NCI-H345 treated with DMSO at 0.1 percent for 48 hours (cell line): ENCODE measurements at regions not wholly inside any gene's neighbourhood (a gene's known extent, or its start where the extent isn't known, plus 50 kb on each side); places are given as distances from the start of the nearest gene placed in this dataset.
A peak's percentile ranks its signal among the peaks of the same experiment; 100 is the strongest.

ENCODE experiments used
- DNase-seq: peaks from one replicate; lab custom pipeline; 2025; ENCODE audit not compliant: unreplicated experiment; lab: John Stamatoyannopoulos, UW

DNA sequence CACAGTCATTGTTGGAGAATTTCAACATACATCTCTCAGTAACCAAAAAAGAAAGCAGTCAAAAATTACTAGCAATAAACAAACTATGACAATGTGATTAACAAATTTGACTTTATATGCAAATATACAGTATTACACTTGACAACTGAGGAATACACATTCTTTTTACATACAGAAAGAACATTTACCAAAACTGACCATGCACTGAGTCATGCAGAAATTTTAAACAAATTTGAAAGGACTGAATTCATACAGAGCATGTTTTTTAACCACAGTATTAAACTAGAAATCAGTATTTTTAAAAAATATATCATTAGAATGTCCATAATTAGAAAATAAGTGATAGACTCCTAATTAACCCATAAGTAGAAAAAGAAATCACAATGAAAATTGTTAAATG lies 420.1 kb downstream of the TBC1D4 start:
- DNase-seq: no peak

DNA sequence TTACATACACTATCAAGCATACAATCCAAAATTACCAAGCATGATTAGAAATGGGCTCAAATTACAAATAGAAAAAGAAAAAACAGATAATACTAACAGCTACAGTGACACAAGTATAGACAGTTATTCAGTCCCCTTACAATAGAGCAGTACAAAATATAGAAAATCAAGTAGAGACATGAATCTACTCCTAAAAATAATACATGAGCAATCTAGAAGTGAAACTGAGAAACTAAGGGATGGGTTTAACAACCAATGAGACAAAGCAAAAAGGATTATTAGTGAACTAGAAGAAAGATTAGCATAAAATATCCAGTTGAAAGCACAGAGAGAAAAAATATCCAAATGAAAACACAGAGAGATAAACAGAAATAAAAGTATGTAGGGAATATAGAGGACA lies 426.7 kb downstream of the TBC1D4 start:
- no peak for DNase-seq

DNA sequence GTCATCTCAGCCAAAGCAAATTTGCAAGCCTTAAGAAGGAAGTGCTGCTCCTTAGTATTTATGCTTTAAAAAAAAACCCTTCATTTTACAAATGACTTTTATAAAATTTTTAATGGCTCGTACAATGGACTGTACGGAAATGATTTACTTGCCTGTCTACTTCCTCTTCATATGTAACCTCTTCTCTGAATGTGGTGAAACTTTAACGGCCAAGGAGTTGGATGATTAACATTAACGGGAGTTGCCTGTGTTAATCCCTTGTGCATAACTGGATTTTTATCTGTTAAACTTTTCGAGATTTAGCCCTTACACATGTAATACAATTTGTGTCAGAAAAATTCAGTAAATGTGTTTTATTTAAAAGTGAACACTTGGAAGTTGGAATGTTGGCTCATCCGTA lies 429.4 kb downstream of the TBC1D4 start:
- no peak for DNase-seq

DNA sequence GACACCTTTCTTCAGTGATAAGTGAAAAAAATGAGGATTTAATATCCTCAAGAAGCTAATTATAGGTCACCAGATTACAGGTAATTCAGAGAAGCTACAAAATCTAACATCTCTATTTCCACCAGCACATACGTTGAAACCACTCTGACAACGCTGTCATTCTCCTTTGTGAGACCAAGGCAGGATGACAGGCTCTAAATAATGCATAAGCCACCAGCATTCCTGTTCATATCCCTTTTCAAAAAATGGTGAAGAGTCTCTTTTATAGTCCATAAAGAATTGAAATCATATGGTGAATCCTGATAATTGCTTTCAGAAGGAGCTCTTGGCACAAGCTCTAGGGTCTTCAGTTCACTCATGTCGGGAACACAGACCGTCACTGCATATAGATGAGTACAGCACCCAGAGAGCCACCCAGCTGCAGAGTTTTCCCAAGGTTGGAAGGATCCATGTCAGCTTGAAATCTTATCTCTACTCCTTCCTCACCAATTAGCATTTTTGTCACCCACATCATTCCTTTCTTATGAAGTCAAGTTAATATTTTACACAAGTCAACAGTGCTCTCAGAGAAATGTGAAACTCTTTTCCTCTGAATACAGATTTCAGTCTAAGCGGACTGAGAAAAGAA lies 431.4 kb downstream of the TBC1D4 start:
- DNase-seq: no peak

DNA sequence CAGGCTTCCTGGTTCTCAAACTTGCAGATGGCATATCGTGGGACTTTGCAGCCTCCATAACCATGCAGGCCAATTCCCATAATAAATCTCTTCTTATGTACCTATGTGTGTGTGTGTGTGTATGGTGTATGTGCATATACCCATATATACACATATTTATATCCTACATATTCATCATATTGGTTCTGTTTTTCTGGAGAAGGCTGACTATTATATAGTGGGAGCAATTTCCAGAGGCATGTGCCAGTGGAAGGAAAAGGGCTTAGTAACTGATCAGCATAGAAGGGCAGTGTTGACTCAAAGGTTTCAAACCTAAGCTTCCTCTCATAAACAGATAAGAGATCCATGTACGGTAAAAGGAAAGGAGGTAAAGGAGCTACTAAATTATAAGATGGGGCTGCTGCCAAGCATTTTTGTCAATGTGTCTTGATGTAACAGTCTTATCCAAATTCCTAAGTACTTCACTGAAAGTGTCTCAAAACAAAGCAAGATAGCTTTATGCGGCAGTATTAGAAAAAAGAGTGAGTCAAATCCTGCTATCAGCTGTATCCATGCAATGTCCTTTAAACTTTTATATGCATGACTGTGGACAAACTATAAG lies 432.1 kb downstream of the TBC1D4 start:
- DNase-seq: no peak

DNA sequence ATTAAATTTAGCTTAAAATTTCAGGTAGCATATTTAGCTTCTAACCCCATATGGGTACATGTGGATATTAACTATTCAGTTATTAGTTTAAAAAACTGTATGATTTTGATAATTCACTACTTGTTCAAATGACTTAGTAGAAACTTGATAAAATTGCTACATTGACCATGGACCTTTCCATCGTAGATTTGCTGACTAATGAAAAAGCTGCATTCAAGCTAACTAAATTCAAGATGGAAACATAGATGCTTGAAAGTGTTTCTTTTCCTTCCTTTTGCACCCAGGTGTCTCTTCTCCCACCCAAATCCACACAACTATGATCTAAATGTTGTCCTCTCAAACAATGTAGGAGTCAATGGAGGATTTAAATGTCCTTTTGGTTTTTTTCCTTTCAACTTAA lies 439.2 kb downstream of the TBC1D4 start:
- DNase-seq: no peak

DNA sequence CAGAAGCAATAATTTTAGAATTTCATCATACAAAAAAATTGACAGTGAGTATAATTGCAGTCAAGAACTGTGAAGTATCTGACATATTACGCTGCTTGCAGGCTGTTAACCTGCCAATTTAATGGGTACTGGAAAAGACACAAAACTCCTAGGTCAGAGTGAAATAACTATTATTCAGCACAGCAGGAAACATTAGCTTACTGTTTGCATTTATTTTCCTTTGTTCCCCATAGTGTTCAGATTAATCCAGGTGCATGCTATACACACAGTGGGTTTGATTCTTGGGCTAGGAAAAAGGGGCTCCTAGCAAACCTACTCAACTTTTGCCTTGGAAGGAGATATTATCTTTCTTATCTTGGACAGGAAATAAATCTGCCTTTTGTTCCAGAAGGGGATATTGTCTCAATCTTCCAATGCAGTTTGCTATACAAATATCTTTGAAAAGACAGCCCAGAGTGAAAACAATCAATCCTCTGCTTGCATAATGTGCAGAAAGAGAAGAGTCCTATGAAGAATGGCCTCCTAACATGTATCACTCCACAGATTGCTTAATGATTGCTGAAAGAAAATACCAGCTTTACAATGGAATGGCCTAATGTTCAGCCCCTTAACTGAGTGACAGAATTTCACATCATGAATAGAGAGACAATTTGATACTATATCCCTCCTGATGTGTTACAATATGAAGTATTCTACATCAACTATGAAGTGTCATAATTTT lies 443.4 kb downstream of the TBC1D4 start:
- DNase-seq: peak; percentile 13

DNA sequence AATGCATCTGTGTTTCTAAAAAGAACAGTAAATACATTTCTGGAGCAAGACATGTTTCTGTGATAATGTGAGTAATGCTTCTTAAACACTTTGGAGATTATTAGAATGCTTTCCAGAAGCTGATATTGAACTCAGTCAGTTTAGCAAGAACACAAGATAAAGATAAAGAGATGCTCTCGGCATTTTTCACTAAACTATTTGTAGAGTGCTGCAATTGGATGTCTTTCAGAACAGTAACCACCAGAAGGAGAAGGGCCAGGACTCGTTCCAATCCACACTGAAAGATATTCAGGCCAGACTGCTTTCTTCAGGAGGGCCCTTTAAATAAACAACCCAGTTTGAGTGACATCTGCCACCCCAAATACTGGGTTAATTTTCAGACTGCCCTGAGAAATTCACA lies 456.0 kb downstream of the TBC1D4 start:
- DNase-seq: no peak

DNA sequence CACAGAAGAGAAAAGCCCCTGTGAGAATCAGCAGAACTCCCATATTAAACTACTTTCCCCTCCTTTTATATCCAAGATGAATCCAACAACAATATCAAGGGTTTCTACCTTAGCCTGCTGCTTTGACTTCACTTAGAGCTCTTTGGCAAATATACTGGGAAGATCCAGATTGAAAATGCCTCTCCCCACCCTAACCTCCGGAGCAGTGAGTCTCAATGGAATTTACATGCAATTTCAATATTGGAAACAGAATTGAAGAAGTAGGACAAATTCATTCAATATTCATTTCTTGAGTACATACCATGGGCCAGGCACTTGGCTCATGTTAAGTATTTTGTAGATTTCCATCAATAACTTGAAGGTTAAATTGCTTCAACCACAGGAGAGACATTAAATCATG lies 457.4 kb downstream of the TBC1D4 start:
- no peak for DNase-seq

DNA sequence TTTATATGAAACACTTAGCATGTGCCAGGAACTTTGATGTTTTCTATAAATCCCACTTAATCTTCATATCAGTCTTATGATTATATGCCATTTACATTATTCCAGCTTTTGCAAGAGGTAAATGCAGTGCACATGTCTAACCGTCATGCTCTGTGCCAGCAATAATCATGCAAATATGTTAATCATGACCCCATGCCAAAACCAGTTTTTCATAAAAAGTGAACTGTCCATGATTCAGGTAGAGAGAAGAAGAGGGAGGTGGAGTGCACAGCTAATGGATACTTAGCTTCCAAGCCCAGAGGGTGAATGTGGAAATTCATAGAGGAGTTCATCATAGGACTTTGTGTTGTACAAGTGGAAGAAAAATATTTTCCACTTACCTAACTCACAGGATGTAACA lies 458.4 kb downstream of the TBC1D4 start:
- no peak for DNase-seq

DNA sequence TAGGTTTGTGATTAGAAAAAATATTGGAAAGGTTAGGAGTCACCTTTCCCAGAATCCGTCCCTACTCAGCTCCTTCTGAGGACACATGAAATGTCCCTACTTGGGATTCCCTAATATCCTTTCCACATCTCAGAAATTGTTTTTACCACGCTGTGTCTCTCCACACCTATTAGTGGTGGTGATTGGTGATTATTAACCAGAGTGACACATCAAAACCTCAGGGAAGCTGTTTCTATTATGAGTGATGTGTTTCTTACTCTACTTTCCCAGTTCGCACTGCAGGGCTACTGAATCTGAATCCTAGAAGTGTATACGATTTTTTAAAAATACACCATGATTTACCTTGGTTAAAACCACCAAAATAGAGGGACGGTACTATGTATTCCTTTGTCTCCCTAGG lies 460.8 kb downstream of the TBC1D4 start:
- DNase-seq: no peak

DNA sequence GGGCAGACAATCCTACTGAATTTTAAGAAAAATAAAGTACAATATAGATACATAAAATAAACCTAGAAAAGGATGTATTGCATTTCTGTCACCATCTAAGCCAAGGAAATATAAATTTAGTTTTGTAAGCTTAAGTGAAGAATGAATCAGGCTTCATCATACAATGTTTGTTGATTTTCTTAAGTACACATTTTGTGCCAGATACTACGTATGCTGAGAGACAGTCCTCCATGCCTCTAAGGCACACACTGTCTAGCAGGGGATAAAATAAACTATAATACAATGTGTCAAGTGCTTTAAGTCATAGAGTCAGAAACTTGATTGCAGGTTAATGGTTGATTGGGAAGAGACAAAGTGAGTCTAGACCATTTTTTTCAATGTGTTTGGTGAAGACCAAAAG lies 465.7 kb downstream of the TBC1D4 start:
- DNase-seq: no peak

DNA sequence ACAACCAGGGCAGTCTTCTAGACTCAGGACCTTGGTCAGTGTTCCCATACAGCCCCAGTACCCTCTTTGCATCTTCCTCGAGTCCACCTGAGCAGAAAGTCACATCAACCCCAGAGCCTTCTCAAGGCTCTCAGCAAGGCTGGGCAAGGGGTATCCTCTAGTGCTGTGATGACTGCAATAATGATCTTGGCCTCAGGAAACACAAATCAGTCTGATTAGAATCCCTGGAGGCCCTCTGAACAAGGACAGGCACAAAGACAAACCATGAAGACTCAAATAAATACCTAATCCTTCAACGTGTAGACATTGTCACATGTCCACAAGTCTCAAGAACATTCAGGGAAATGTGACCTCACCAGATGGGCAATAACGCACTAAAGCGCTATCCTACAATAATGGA lies 468.2 kb downstream of the TBC1D4 start:
- DNase-seq: no peak

DNA sequence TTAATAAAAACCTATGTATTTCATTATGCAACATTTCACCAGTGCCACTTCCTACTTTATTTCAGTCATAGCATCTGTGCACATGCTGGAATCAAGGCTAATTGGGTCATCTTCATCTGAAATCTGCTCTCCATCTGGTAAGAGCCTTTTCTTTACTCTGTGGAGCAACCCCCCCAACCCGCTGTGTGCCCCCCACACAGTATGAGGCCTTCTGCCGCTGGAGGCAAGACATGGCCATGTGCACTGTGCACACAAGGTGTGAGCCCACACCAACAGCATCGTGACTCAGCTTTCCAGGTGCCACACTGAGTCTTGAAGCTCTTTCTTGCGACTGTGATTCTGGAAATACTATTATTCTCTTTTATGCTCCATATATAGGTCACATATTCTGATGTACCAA lies 471.0 kb downstream of the TBC1D4 start:
- DNase-seq: no peak

DNA sequence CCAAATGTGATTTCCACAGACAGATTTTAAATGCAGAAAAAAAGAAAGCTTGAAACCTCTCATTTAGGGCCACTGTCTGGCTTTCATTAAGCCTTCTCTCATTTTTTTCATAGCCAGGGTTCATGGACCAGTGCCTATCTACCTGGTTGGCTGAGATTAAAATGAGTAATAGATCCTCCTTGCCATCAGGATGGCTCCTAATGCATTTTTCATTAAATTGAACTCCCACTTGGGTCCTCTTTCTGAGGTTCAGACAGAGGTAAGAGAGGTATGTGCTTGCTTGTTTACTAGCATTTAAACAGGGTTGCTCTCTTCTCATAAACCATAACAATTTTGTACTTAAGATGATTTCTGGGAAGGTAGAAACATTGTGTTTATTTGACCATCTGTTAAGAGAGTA lies 473.0 kb downstream of the TBC1D4 start:
- DNase-seq: no peak

DNA sequence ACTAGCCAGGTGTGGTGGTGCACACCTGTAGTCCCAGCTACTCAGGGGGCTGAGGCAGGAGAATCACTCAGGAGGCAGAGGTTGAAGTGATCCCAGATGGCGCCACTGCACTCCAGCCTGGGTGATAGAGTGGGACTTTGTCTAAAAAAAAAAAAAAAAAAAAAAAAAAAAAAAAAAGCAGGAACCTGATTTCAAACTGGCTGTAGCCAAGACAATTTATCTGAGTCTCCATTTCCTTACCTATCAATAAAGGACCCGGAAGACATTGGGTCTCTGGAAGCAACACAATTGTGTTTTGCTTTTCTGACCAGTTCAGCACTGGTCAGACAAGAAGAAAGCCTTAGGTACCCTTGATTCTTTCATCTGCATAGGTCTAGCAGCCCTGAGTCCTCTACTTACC lies 491.0 kb downstream of the TBC1D4 start:
- DNase-seq: no peak

DNA sequence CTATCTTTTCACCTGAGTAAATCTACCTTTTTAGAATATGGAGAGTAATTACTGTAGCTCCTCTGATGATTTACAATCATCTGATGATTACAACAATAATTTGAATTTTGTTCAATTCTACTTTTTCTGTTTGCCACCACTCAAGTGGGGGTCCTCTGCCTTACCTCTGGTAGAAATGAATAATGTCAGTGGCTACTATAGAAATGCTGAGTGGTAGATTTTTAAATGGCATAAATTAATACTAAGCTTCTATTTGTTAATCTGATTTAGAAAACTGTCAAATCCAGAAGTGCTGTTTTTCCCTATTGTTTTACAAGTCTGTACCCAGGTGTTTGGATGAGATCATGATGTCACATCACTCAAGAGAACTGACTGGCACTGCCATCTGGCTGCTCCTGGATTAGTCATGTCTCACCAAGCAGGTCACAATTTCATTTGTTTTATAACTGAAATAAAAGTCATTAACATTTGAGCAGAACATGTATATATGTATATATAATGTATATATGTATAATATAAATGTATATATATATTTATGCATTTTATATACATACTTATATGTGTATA lies 494.8 kb downstream of the TBC1D4 start:
- no peak for DNase-seq

DNA sequence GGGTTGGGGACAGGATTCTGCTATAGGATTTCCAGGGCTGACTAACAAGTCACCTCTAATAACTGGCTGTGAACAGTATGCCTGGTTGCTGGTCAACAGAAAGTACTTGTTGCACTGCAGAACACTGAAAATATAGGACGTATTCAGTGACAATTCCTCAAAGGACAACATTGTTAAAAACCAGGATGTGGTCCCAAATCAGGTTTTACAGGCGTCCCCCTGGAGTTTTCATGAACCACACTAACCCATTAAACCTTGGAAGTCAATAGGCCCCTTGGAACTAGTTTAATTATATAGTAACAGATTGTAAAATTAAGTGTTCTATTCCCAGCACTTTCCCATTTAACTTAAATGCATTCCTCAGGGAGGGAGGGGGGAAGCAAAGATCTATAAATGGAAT lies 495.4 kb downstream of the TBC1D4 start:
- no peak for DNase-seq

DNA sequence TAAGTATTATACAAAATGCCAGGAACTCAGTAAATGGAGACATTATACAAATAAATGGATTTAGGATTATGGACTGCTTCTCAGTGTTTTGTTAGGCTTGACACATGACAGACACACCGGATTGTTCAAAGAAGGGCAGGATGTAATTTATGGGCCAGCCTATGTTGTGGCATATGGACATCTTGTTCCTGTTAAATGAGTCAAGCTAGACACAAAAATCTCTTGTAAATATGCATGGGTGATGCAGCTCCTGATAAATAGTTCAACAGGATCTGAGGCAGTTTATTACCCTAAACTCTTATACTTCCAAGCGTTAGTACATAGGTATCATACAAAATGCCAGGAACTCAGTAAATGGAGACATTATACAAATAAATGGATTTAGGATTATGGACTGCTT lies 502.3 kb downstream of the TBC1D4 start:
- DNase-seq: no peak

DNA sequence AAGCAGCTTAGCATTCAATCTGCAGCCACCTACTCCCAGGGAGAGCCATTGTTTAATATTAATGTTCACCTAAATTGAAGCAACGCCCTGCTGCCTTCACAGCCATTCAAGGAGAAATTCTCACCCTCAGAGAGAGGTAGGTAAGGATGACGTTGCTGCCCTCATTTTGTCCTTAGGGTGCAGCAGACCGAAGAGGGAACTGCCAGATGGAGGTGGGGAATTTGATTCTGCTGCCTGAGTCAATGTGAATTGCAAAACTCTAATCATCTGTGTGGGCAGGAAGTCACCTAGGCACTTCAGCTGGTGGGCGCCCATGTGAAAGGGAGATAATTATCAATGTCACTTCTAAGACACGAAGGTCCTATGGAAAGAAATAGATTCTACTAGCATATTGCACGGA lies 503.4 kb downstream of the TBC1D4 start:
- no peak for DNase-seq

DNA sequence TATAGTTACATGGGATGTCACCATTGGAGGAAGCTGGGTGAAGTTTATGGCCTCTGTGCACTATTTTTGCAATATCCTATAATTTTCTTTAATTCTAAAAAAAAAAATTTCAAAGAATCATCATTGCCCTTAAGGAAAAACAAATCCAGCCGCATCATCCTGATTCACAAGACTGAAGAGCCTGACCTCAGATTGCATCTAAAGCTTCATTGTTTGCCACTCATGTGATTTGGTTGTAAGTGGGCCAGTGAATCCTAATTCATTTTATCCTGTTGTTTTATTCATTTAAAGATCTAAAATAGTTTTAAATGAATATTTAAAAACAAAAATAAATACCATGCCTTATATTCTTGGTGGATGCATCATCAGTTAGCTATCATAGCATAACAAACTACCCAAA lies 504.5 kb downstream of the TBC1D4 start:
- no peak for DNase-seq

DNA sequence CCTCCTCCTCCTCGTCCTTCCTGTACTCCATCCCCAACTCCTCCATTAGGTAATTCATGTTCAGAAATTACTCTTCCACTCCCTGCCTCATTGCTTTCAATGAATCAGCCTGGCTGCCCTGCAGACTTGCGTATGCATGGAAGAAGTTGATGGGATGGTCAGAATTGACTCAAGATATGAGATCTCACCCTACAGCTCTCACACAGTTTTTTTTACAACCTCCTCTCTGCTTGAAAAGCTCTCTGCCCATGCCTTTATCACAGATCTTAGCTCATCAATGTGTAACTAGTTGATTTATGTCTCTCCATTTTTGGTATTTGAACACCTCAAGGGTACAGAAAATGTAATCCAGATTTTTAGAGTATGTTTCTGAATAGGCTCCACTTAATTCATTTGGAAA lies 506.9 kb downstream of the TBC1D4 start:
- no peak for DNase-seq
